OCI-LY7 (cell line): ENCODE measurements at regions not wholly inside any gene's neighbourhood (a gene's known extent, or its start where the extent isn't known, plus 50 kb on each side); places are given as distances from the start of the nearest gene placed in this dataset.

Experiments
- EZH2phosphoT487 ChIP-seq: fragments of 200-600 bp; sonication (generic); IDR thresholded peaks from 2 replicates; pipeline ENCODE4 v1.6.1; 2018; ENCODE audit warnings: low read depth, borderline replicate concordance, mild to moderate bottlenecking, mixed run types, antibody characterized with exemption, low read length, moderate library complexity, mixed read lengths
- TF ChIP-seq, protein P1 (sequence below): fragments of 200-600 bp; sonication (generic); conservative IDR thresholded peaks from 2 replicates; pipeline ENCODE4 v1.5.1; 2014; ENCODE audit warnings: mild to moderate bottlenecking, antibody characterized with exemption, low read length, moderate library complexity, mixed read lengths

DNA sequence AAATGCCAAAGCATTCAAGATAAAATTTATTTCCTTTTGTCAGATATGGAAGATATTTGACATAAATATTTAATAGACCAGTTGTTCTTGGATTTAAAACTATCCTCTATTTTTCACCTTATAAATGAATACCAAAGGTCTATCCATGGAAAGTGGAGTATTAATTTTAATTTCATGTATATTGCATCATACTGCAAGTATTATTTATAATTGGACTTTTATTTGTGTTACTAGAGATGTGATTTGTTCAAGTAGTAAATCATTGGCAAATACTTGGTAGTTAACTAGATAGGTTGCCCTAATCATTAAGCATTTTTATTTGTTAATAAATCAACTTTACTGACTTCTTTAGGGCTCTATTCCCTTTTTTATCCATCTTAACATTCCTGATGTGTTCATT is 98.1 kb downstream of the CDC14C start:
- TF ChIP-seq, protein P1, sequence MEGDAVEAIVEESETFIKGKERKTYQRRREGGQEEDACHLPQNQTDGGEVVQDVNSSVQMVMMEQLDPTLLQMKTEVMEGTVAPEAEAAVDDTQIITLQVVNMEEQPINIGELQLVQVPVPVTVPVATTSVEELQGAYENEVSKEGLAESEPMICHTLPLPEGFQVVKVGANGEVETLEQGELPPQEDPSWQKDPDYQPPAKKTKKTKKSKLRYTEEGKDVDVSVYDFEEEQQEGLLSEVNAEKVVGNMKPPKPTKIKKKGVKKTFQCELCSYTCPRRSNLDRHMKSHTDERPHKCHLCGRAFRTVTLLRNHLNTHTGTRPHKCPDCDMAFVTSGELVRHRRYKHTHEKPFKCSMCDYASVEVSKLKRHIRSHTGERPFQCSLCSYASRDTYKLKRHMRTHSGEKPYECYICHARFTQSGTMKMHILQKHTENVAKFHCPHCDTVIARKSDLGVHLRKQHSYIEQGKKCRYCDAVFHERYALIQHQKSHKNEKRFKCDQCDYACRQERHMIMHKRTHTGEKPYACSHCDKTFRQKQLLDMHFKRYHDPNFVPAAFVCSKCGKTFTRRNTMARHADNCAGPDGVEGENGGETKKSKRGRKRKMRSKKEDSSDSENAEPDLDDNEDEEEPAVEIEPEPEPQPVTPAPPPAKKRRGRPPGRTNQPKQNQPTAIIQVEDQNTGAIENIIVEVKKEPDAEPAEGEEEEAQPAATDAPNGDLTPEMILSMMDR: no peak
- TF ChIP-seq EZH2phosphoT487: no peak
